H1 (cell line): ENCODE measurements at regions not wholly inside any gene's neighbourhood (a gene's known extent, or its start where the extent isn't known, plus 50 kb on each side); places are given as distances from the start of the nearest gene placed in this dataset.

Source experiments
- CTCF ChIA-PET: fragments of 300-600 bp; sonication (Branson Sonifier 250); formaldehyde crosslinking; loops from one replicate; lab custom pipeline; 2021; ENCODE audit not compliant: partially characterized antibody; lab: Charles Lee
- POLR2A ChIA-PET: fragments of 300-600 bp; sonication (Branson Sonifier 250); formaldehyde crosslinking; loops from one replicate; lab custom pipeline; 2021; ENCODE audit warnings: inconsistent platforms; ENCODE audit not compliant: partially characterized antibody; lab: Charles Lee
- DNase-seq, 2 experiments: peaks; one replicate each; pipeline versions ENCODE4 v3.0.0 to v3.0.0-alpha.2; 2010 to 2022; ENCODE audit warnings: low spot score in 2 of 2, low read depth in 1 of 2, mixed read lengths in 1 of 2
- FAIRE-seq: peaks from 2 replicates; lab custom pipeline; 2011; peaks lifted over from hg19 to GRCh38; lab: Jason Lieb, UNC
- H2AFZ ChIP-seq: 2 replicates; pipeline ENCODE4 v1.8.1; 2012; ENCODE audit warnings: low read length, inconsistent platforms
- H2AK5ac ChIP-seq: 2 replicates; pipeline ENCODE4 v1.6.1; 2013; ENCODE audit warnings: low read depth, low read length
- H2BK120ac ChIP-seq: replicated peaks from 2 replicates; pipeline ENCODE3; 2013; ENCODE audit warnings: low read depth, low read length, inconsistent platforms
- H2BK12ac ChIP-seq: 2 replicates; pipeline ENCODE4 v1.6.1; 2013; ENCODE audit warnings: low read depth, low read length
- H2BK15ac ChIP-seq: 2 replicates; pipeline ENCODE4 v1.6.1; 2013; ENCODE audit warnings: low read length
- H2BK20ac ChIP-seq: 2 replicates; pipeline ENCODE4 v1.6.1; 2013; ENCODE audit warnings: low read length
- H2BK5ac ChIP-seq: 2 replicates; pipeline ENCODE4 v1.6.1; 2013; ENCODE audit warnings: low read depth, low read length
- H3K14ac ChIP-seq: 2 replicates; pipeline ENCODE4 v1.6.1; 2013; ENCODE audit warnings: inconsistent platforms; ENCODE audit not compliant: insufficient read length
- H3K18ac ChIP-seq: 2 replicates; pipeline ENCODE4 v1.6.1; 2013; ENCODE audit warnings: low read length; ENCODE audit errors: extremely low read depth
- H3K23ac ChIP-seq: 2 replicates; pipeline ENCODE4 v1.6.1; 2013; ENCODE audit warnings: inconsistent platforms; ENCODE audit not compliant: insufficient read length
- H3K23me2 ChIP-seq: 2 replicates; pipeline ENCODE4 v1.6.1; 2013; ENCODE audit warnings: low read depth, low read length
- H3K27ac ChIP-seq: 2 replicates; pipeline ENCODE4 v1.6.1; 2011; ENCODE audit warnings: low read depth, low read length, inconsistent platforms
- H3K27me3 ChIP-seq, 4 experiments: replicated peaks in 1 of 4; 1 replicate in 1 of 4; 2 replicates in 3 of 4; pipeline versions ENCODE4 v1.6.1 to v1.8.1; 2011 to 2013; ENCODE audit warnings: low read length in 3 of 4, mild to moderate bottlenecking in 3 of 4, inconsistent platforms in 2 of 4, mixed read lengths in 2 of 4, moderate library complexity in 1 of 4; ENCODE audit not compliant: control insufficient read depth in 3 of 4, insufficient read depth in 3 of 4; ENCODE audit errors: extremely low read depth in 1 of 4
- H3K36me3 ChIP-seq, 4 experiments: 2 replicates each; pipeline versions ENCODE4 v1.6.1 to v1.8.1; 2011 to 2013; ENCODE audit warnings: mild to moderate bottlenecking in 4 of 4, low read length in 3 of 4, moderate library complexity in 2 of 4, control low read depth in 1 of 4, inconsistent platforms in 1 of 4; ENCODE audit not compliant: insufficient read depth in 4 of 4, control insufficient read depth in 2 of 4
- H3K4ac ChIP-seq: replicated peaks from 2 replicates; pipeline ENCODE3; 2013; ENCODE audit warnings: low read length, low read depth, mixed read lengths, inconsistent platforms; ENCODE audit not compliant: insufficient read length
- H3K4me1 ChIP-seq, 4 experiments: replicated peaks in 1 of 4; 1 replicate in 1 of 4; 2 replicates in 3 of 4; pipeline versions ENCODE4 v1.6.1 to v1.8.1; 2011 to 2013; ENCODE audit warnings: low read length in 3 of 4, inconsistent platforms in 2 of 4, mixed read lengths in 1 of 4; ENCODE audit not compliant: insufficient read depth in 4 of 4, control insufficient read depth in 3 of 4
- H3K4me2 ChIP-seq, 2 experiments: 2 replicates each; pipeline versions ENCODE4 v1.6.1 to v1.8.1; 2011 to 2013; ENCODE audit warnings: low read depth in 2 of 2, low read length in 2 of 2, control low read depth in 1 of 2, inconsistent platforms in 1 of 2, mild to moderate bottlenecking in 1 of 2; ENCODE audit not compliant: insufficient read depth in 1 of 2
- H3K4me3 ChIP-seq, 4 experiments: fragments of 200-600, 300-600 bp in 1 of 4; sonication (generic), shearing (Covaris generic), sonication (Bioruptor Twin) in 1 of 4; 2 replicates each; pipeline versions ENCODE4 v1.5.1 to v1.8.1; 2011 to 2016; ENCODE audit warnings: low read length in 4 of 4, low read depth in 3 of 4, control low read depth in 2 of 4, inconsistent platforms in 2 of 4, mild to moderate bottlenecking in 2 of 4, mixed read lengths in 1 of 4, moderate library complexity in 1 of 4; ENCODE audit not compliant: insufficient read depth in 2 of 4; ENCODE audit errors: extremely low read depth in 1 of 4
- H3K56ac ChIP-seq: replicated peaks from 2 replicates; pipeline ENCODE3; 2013; ENCODE audit warnings: low read depth, mild to moderate bottlenecking, mixed read lengths, low read length, inconsistent platforms; ENCODE audit not compliant: insufficient read length
- H3K79me1 ChIP-seq: 2 replicates; pipeline ENCODE4 v1.6.1; 2013; ENCODE audit warnings: low read depth, low read length, control low read depth
- H3K79me2 ChIP-seq, 2 experiments: 2 replicates each; pipeline versions ENCODE4 v1.6.1 to v1.8.1; 2012 to 2013; ENCODE audit warnings: low read length in 2 of 2, mild to moderate bottlenecking in 2 of 2, inconsistent platforms in 1 of 2; ENCODE audit not compliant: insufficient read depth in 2 of 2, control insufficient read depth in 1 of 2
- H3K9ac ChIP-seq, 4 experiments: replicated peaks in 1 of 4; 1 replicate in 1 of 4; 2 replicates in 3 of 4; pipeline versions ENCODE4 v1.6.1 to v1.8.1; 2011 to 2013; ENCODE audit warnings: low read depth in 3 of 4, low read length in 3 of 4, control low read depth in 2 of 4, mild to moderate bottlenecking in 2 of 4, moderate library complexity in 2 of 4, inconsistent platforms in 1 of 4; ENCODE audit errors: extremely low read depth in 1 of 4
- H3K9me3 ChIP-seq, 2 experiments: 2 replicates each; pipeline versions ENCODE4 v1.6.1 to v1.8.1; 2012 to 2013; ENCODE audit warnings: mild to moderate bottlenecking in 2 of 2, moderate library complexity in 2 of 2, control low read depth in 1 of 2, inconsistent platforms in 1 of 2, low read depth in 1 of 2, low read length in 1 of 2, mixed read lengths in 1 of 2; ENCODE audit not compliant: insufficient read depth in 2 of 2
- H4K20me1 ChIP-seq, 2 experiments: replicated peaks in 1 of 2; 2 replicates each; pipeline versions ENCODE3 to v1.8.1; 2011 to 2013; ENCODE audit warnings: inconsistent platforms in 2 of 2, low read length in 2 of 2, mild to moderate bottlenecking in 1 of 2; ENCODE audit not compliant: insufficient read depth in 2 of 2, control insufficient read depth in 1 of 2
- H4K5ac ChIP-seq: 2 replicates; pipeline ENCODE4 v1.6.1; 2013; ENCODE audit warnings: low read length, low read depth, mixed read lengths, inconsistent platforms; ENCODE audit not compliant: insufficient read length
- H4K8ac ChIP-seq: 2 replicates; pipeline ENCODE4 v1.8.0; 2013; ENCODE audit warnings: mild to moderate bottlenecking, moderate library complexity, low read length, inconsistent platforms; ENCODE audit not compliant: insufficient read depth; ENCODE audit errors: extremely low read depth
- H4K91ac ChIP-seq: replicated peaks from 2 replicates; pipeline ENCODE3; 2013; ENCODE audit warnings: low read length, mixed read lengths, inconsistent platforms; ENCODE audit not compliant: insufficient read length
- ATF3 ChIP-seq: IDR thresholded peaks from 2 replicates; pipeline ENCODE4 v1.6.1; 2011; ENCODE audit warnings: low read depth, mild to moderate bottlenecking, low read length; ENCODE audit not compliant: insufficient read depth
- BACH1 ChIP-seq: IDR thresholded peaks from 2 replicates; pipeline ENCODE4 v1.6.1; 2012; ENCODE audit warnings: low read length, improper control_type of control experiment
- BRCA1 ChIP-seq: IDR thresholded peaks from 2 replicates; pipeline ENCODE4 v1.6.1; 2012; ENCODE audit warnings: low read depth, low read length, improper control_type of control experiment
- CHD2 ChIP-seq: IDR thresholded peaks from 2 replicates; pipeline ENCODE4 v1.6.1; 2012; ENCODE audit warnings: low read length, improper control_type of control experiment
- FOSL1 ChIP-seq: IDR thresholded peaks from 2 replicates; pipeline ENCODE4 v1.6.1; 2011; ENCODE audit warnings: mild to moderate bottlenecking, low read depth, low read length, moderate library complexity; ENCODE audit not compliant: insufficient read depth
- MAX ChIP-seq: IDR thresholded peaks from 2 replicates; pipeline ENCODE4 v1.6.1; 2012; ENCODE audit warnings: inconsistent platforms
- NANOG ChIP-seq: IDR thresholded peaks from 2 replicates; pipeline ENCODE4 v1.6.1; 2011; ENCODE audit warnings: low read length, low read depth, mild to moderate bottlenecking, inconsistent platforms; ENCODE audit not compliant: insufficient read depth, poor library complexity, severe bottlenecking
- PHF8 ChIP-seq: fragments of 200-600 bp; sonication (generic); conservative IDR thresholded peaks from 2 replicates; pipeline ENCODE4 v1.7.1; 2012; ENCODE audit warnings: low read depth, mild to moderate bottlenecking, inconsistent platforms, low read length, moderate library complexity
- POLR2AphosphoS5 ChIP-seq: IDR thresholded peaks from 2 replicates; pipeline ENCODE4 v1.6.1; 2011; ENCODE audit warnings: low read depth, low read length
- RBBP5 ChIP-seq: IDR thresholded peaks from 2 replicates; pipeline ENCODE4 v1.7.1; 2012; ENCODE audit warnings: low read depth, mild to moderate bottlenecking, inconsistent platforms, low read length, moderate library complexity, borderline replicate concordance
- SIN3A ChIP-seq, 2 experiments: IDR thresholded peaks in 1 of 2; conservative IDR thresholded peaks in 1 of 2; 2 replicates each; pipeline ENCODE4 v1.6.1; 2011 to 2012; ENCODE audit warnings: low read length in 2 of 2, improper control_type of control experiment in 1 of 2, low read depth in 1 of 2, mild to moderate bottlenecking in 1 of 2
- TAF1 ChIP-seq: IDR thresholded peaks from 2 replicates; pipeline ENCODE4 v1.6.1; 2011; ENCODE audit warnings: mild to moderate bottlenecking, low read depth, low read length
- WGBS, 2 experiments: shearing (Covaris generic) in 1 of 2; methylation state at CpG; one replicate each; pipeline versions ENCODE4 v1.1.6 to v1.1.7; 2013 to 2015; ENCODE audit warnings: low lambda C conversion rate in 2 of 2, mixed read lengths in 2 of 2, inconsistent platforms in 1 of 2, low coverage in 1 of 2, missing lambda C conversion rate in 1 of 2; ENCODE audit not compliant: insufficient replicate concordance in 2 of 2, insufficient coverage in 1 of 2, insufficient read length in 1 of 2; ENCODE audit errors: extremely low coverage in 1 of 2, missing lambda C conversion rate in 1 of 2; 5-methylcytosine and 5-hydroxymethylcytosine counted together

GRCh38 chrX:125654501-125654900, 334.8 kb downstream of the TEX13C start:
- H3K79me1 ChIP-seq = no peaks in the 10 kb centered on the region
- H4K8ac ChIP-seq = no peak overlapping the region
- H2BK5ac ChIP-seq = no peak overlapping the region
- FAIRE-seq (no peak), DNase-seq (no peak)
- H3K23ac ChIP-seq = no peak overlapping the region
- no peak overlapping the region for H3K18ac ChIP-seq
- H3K23me2 ChIP-seq = no peaks in the 10 kb centered on the region
- H2BK15ac ChIP-seq = no peak overlapping the region
- H2BK20ac ChIP-seq = no peak overlapping the region
- H3K4me2 ChIP-seq = no peak overlapping the region
- no peak overlapping the region for H2AK5ac ChIP-seq
- CTCF ChIA-PET = no interaction called here
- no peak overlapping the region for H3K27ac ChIP-seq
- H4K20me1 ChIP-seq = no peaks in the 10 kb centered on the region
- H3K9me3 ChIP-seq = no peaks in the 10 kb centered on the region
- no peak overlapping the region for H3K56ac ChIP-seq
- WGBS, 2 experiments = 91% methylated on average over 1 of the region's 2 CpGs; no CpG with 5 or more reads in 1 of the 2 experiments
- no peak overlapping the region for H3K4ac ChIP-seq
- no peak overlapping the region for H3K4me3 ChIP-seq
- H2BK12ac ChIP-seq = no peak overlapping the region
- H3K36me3 ChIP-seq = no peaks in the 10 kb centered on the region
- no peak overlapping the region for H4K5ac ChIP-seq
- H3K79me2 ChIP-seq = no peaks in the 10 kb centered on the region
- H3K14ac ChIP-seq = no peak overlapping the region
- H3K27me3 ChIP-seq = no peaks in the 10 kb centered on the region
- no peak overlapping the region for H3K9ac ChIP-seq
- no peak overlapping the region for H4K91ac ChIP-seq
- TF ChIP-seq MAX (no peak), ATF3 (no peak), TAF1 (no peak), SIN3A (conservative IDR thresholded peaks at IDR 0.05 in 1 of 2, IDR thresholded peaks at IDR 0.05 in 1 of 2; ENCODE audit: low read depth in 1 of 2, low read length in 2 of 2) (no peak), FOSL1 (no peak), NANOG (no peak), POLR2AphosphoS5 (no peak), PHF8 (no peak), CHD2 (no peak), BRCA1 (no peak), RBBP5 (no peak), BACH1 (no peak)
- H2BK120ac ChIP-seq = no peak overlapping the region
- POLR2A ChIA-PET = no interaction called here
- no peaks in the 10 kb centered on the region for H3K4me1 ChIP-seq
- no peak overlapping the region for H2AFZ ChIP-seq
